ENCODE measurements at regions not wholly inside any gene's neighbourhood (a gene's known extent, or its start where the extent isn't known, plus 50 kb on each side); places are given as distances from the start of the nearest gene placed in this dataset.

DNA sequence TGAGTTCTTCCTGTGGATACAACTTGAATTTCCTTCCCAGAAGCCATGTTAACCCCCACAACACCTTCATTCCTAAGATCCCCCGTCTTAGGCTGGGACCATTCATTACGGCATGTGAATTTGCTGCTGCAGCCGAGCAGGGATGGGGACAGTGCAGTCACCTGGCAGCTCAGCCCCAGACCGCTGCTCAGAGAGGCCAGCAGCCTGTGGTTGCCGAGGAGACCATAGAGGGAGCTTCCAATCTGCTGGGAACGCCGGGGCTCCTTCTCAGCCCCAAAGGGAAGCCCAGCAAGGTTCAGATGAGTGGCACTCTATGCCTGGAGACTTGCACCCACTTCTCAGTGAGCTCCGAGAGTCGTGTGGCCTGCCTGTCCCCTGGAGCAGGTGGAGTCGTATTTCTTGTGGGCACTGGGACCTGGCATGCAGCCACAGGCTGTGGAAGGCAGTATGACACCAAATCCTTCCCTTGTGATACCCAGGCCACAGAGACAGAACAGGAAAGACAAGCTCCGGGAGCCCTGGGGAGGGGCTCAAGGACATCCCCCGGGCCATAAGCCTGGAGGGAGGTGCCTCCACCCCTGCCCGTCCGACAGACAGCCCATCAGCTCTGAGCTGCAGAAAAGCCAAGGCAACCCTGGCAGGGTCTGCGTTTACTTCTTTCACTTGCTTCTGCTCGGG, 167.3 kb downstream of the FAM43A start:
- H4K20me1 ChIP-seq (ENCODE audit: control insufficient read depth, insufficient read depth, low read length, poor library complexity, severe bottlenecking), result no peaks in the 10 kb centered on the region
- H2AFZ ChIP-seq (ENCODE audit: insufficient read depth, low read depth, low read length, poor library complexity, severe bottlenecking), result no peak overlapping the region
- no peaks in the 10 kb centered on the region for H3K9me3 ChIP-seq (ENCODE audit: control extremely low read depth in 1 of 3, control insufficient read depth in 2 of 3, insufficient read depth in 1 of 3, low read length in 2 of 3)
- intact Hi-C loops (cut with micrococcal nuclease), result no loop called here
- H3K9ac ChIP-seq (ENCODE audit: low read length), result no peak overlapping the region
- no peaks in the 10 kb centered on the region for H3K79me2 ChIP-seq (ENCODE audit: control insufficient read depth, insufficient read depth, low read length)
- ChIA-PET POLR2A (no interaction called here), CTCF (no interaction called here)
- H3K4me3 ChIP-seq (ENCODE audit: control extremely low read depth in 1 of 5, extremely low read depth in 1 of 5, insufficient read depth in 1 of 5, low read depth in 2 of 5, low read length in 4 of 5), result no peak overlapping the region
- H3K27ac ChIP-seq (ENCODE audit: low read length in 2 of 2), result no peak overlapping the region
- no peak for ATAC-seq (ENCODE audit: low read depth)
- no peak for DNase-seq
- H3K27ac Mint-ChIP-seq, result no peak overlapping the region
- H3K27me3 ChIP-seq (replicated peaks in 1 of 4; ENCODE audit: control extremely low read depth in 1 of 4, control insufficient read depth in 3 of 4, insufficient read depth in 4 of 4, low read length in 3 of 4), result no peaks in the 10 kb centered on the region
- no peaks in the 10 kb centered on the region for H3K4me1 ChIP-seq (ENCODE audit: control insufficient read depth in 2 of 2, insufficient read depth in 2 of 2, low read length in 2 of 2)
- H3K4me3 Mint-ChIP-seq, result no peak overlapping the region
- no peaks in the 10 kb centered on the region for H3K27me3 Mint-ChIP-seq
- WGBS (ENCODE audit: insufficient coverage), result 65% methylated on average over 14 of the region's 16 CpGs
- H3K9me3 Mint-ChIP-seq (ENCODE audit: insufficient read depth), result no peaks in the 10 kb centered on the region
- no peak overlapping the region for H3K4me2 ChIP-seq (replicated peaks; ENCODE audit: low read depth, low read length, poor library complexity, severe bottlenecking)
- no peaks in the 10 kb centered on the region for H3K4me1 Mint-ChIP-seq
- no peak for TF ChIP-seq EZH2 (IDR thresholded peaks at IDR 0.05; ENCODE audit: borderline replicate concordance, insufficient read depth, low read depth, low read length, poor library complexity, severe bottlenecking)
- TF ChIP-seq, protein P1, sequence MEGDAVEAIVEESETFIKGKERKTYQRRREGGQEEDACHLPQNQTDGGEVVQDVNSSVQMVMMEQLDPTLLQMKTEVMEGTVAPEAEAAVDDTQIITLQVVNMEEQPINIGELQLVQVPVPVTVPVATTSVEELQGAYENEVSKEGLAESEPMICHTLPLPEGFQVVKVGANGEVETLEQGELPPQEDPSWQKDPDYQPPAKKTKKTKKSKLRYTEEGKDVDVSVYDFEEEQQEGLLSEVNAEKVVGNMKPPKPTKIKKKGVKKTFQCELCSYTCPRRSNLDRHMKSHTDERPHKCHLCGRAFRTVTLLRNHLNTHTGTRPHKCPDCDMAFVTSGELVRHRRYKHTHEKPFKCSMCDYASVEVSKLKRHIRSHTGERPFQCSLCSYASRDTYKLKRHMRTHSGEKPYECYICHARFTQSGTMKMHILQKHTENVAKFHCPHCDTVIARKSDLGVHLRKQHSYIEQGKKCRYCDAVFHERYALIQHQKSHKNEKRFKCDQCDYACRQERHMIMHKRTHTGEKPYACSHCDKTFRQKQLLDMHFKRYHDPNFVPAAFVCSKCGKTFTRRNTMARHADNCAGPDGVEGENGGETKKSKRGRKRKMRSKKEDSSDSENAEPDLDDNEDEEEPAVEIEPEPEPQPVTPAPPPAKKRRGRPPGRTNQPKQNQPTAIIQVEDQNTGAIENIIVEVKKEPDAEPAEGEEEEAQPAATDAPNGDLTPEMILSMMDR (IDR thresholded peaks at IDR 0.05), result no peak
- no peaks in the 10 kb centered on the region for H3K36me3 ChIP-seq (replicated peaks in 1 of 2; ENCODE audit: control extremely low read depth in 1 of 2, control insufficient read depth in 1 of 2, extremely low read depth in 1 of 2, insufficient read depth in 2 of 2, low read length in 1 of 2)

- H3K79me2 ChIP-seq (ENCODE audit: control insufficient read depth, insufficient read depth, low read length), result no peaks in the 10 kb centered on the region
- ChIA-PET POLR2A (no interaction called here), CTCF (no interaction called here)
- intact Hi-C loops (cut with micrococcal nuclease), result no loop called here
- no peaks in the 10 kb centered on the region for H3K4me1 Mint-ChIP-seq
- ATAC-seq (ENCODE audit: low read depth), result no peak
- H3K4me2 ChIP-seq (replicated peaks; ENCODE audit: low read depth, low read length, poor library complexity, severe bottlenecking), result no peak overlapping the region
- H3K27ac Mint-ChIP-seq, result no peak overlapping the region
- no peak for TF ChIP-seq EZH2 (IDR thresholded peaks at IDR 0.05; ENCODE audit: borderline replicate concordance, insufficient read depth, low read depth, low read length, poor library complexity, severe bottlenecking)
- H2AFZ ChIP-seq (ENCODE audit: insufficient read depth, low read depth, low read length, poor library complexity, severe bottlenecking), result no peak overlapping the region
- 100% methylated on average over 1 of the region's 4 CpGs for WGBS (ENCODE audit: insufficient coverage)
- H3K4me3 Mint-ChIP-seq, result no peak overlapping the region
- no peaks in the 10 kb centered on the region for H4K20me1 ChIP-seq (ENCODE audit: control insufficient read depth, insufficient read depth, low read length, poor library complexity, severe bottlenecking)
- no peak overlapping the region for H3K27ac ChIP-seq (ENCODE audit: low read length in 2 of 2)
- no peaks in the 10 kb centered on the region for H3K9me3 Mint-ChIP-seq (ENCODE audit: insufficient read depth)
- peaks cover 0 to 1% (median 0%) of the 10 kb centered on the region in 3 donors for H3K9me3 ChIP-seq (ENCODE audit: control extremely low read depth in 1 of 3, control insufficient read depth in 2 of 3, insufficient read depth in 1 of 3, low read length in 2 of 3)
- H3K27me3 Mint-ChIP-seq, result no peaks in the 10 kb centered on the region
- DNase-seq, result no peak
- no peak overlapping the region for H3K9ac ChIP-seq (ENCODE audit: low read length)
- H3K36me3 ChIP-seq (replicated peaks in 1 of 2; ENCODE audit: control extremely low read depth in 1 of 2, control insufficient read depth in 1 of 2, extremely low read depth in 1 of 2, insufficient read depth in 2 of 2, low read length in 1 of 2), result no peaks in the 10 kb centered on the region
- H3K4me3 ChIP-seq (ENCODE audit: control extremely low read depth in 1 of 5, extremely low read depth in 1 of 5, insufficient read depth in 1 of 5, low read depth in 2 of 5, low read length in 4 of 5), result no peak overlapping the region
- H3K27me3 ChIP-seq (replicated peaks in 1 of 4; ENCODE audit: control extremely low read depth in 1 of 4, control insufficient read depth in 3 of 4, insufficient read depth in 4 of 4, low read length in 3 of 4), result no peaks in the 10 kb centered on the region
- H3K4me1 ChIP-seq (ENCODE audit: control insufficient read depth in 2 of 2, insufficient read depth in 2 of 2, low read length in 2 of 2), result no peaks in the 10 kb centered on the region
Measured at GRCh38 chr3:194854206-194854605, 168.5 kb downstream of the FAM43A start.

Data from B cell (primary cell).